ENCODE measurements at regions not wholly inside any gene's neighbourhood (a gene's known extent, or its start where the extent isn't known, plus 50 kb on each side); places are given as distances from the start of the nearest gene placed in this dataset.

- TF ChIP-seq FOS (IDR thresholded peaks at IDR 0.05; ENCODE audit: borderline replicate concordance, insufficient read depth, low read length), result no peak
- no peak for TF ChIP-seq CTCF (IDR thresholded peaks at IDR 0.05; ENCODE audit: extremely low read depth in 1 of 2, insufficient read depth in 1 of 2, low read depth in 1 of 2, low read length in 2 of 2)
- no peak for TF ChIP-seq POLR2A (IDR thresholded peaks at IDR 0.05; ENCODE audit: low read depth, low read length)
- TF ChIP-seq POLR2AphosphoS5 (IDR thresholded peaks at IDR 0.05; ENCODE audit: insufficient read depth, low read depth, low read length), result no peak
- TF ChIP-seq EZH2 (IDR thresholded peaks at IDR 0.05; ENCODE audit: borderline replicate concordance, low read depth, low read length, severe bottlenecking), result no peak
- no peak for TF ChIP-seq MYC (IDR thresholded peaks at IDR 0.05; ENCODE audit: low read depth, low read length)
- no peak for TF ChIP-seq JUN (IDR thresholded peaks at IDR 0.05; ENCODE audit: borderline replicate concordance, insufficient read depth, insufficient read length, low read depth)
- no peak for TF ChIP-seq GATA2 (IDR thresholded peaks at IDR 0.05; ENCODE audit: insufficient read depth, insufficient read length, low read depth, low read length)
- TF ChIP-seq MAX (IDR thresholded peaks at IDR 0.05; ENCODE audit: insufficient read depth, insufficient read length), result no peak
Observed at GRCh38 chr9:20138116-20138515, 349.3 kb upstream of the SLC24A2 start.

Data from endothelial cell of umbilical vein (primary cell).